ENCODE measurements at regions not wholly inside any gene's neighbourhood (a gene's known extent, or its start where the extent isn't known, plus 50 kb on each side); places are given as distances from the start of the nearest gene placed in this dataset.

GRCh38 chr9:10729213-10729612 lies 116.4 kb upstream of the PTPRD start:
- TF ChIP-seq CTCF (IDR thresholded peaks at IDR 0.05; ENCODE audit: insufficient read depth, low read depth, low read length) = no peak
- H3K4me3 ChIP-seq (ENCODE audit: low read depth, low read length) = no peak overlapping the region
- no peak for DNase-seq (ENCODE audit: low read depth)

GRCh38 chr9:10744669-10745068 lies 131.9 kb upstream of the PTPRD start:
- H3K4me3 ChIP-seq (ENCODE audit: low read depth, low read length) = no peak overlapping the region
- no peak for DNase-seq (ENCODE audit: low read depth)
- TF ChIP-seq CTCF (IDR thresholded peaks at IDR 0.05; ENCODE audit: insufficient read depth, low read depth, low read length) = no peak

GRCh38 chr9:10753474-10753873 lies 140.7 kb upstream of the PTPRD start:
- DNase-seq (ENCODE audit: low read depth) = no peak
- TF ChIP-seq CTCF (IDR thresholded peaks at IDR 0.05; ENCODE audit: insufficient read depth, low read depth, low read length) = no peak

GRCh38 chr9:10764481-10764880 lies 151.7 kb upstream of the PTPRD start:
- TF ChIP-seq CTCF (IDR thresholded peaks at IDR 0.05; ENCODE audit: insufficient read depth, low read depth, low read length) = no peak
- no peak overlapping the region for H3K4me3 ChIP-seq (ENCODE audit: low read depth, low read length)
- DNase-seq (ENCODE audit: low read depth) = no peak

More at GRCh38 chr9:10753474-10753873, 140.7 kb upstream of the PTPRD start:
- no peak overlapping the region for H3K4me3 ChIP-seq (ENCODE audit: low read depth, low read length)

GRCh38 chr9:10773136-10773535 lies 160.3 kb upstream of the PTPRD start:
- no peak overlapping the region for H3K4me3 ChIP-seq (ENCODE audit: low read depth, low read length)
- DNase-seq (ENCODE audit: low read depth) = no peak
- TF ChIP-seq CTCF (IDR thresholded peaks at IDR 0.05; ENCODE audit: insufficient read depth, low read depth, low read length) = no peak

- TF ChIP-seq CTCF (IDR thresholded peaks at IDR 0.05; ENCODE audit: insufficient read depth, low read depth, low read length) = no peak
- DNase-seq (ENCODE audit: low read depth) = no peak
- H3K4me3 ChIP-seq (ENCODE audit: low read depth, low read length) = no peak overlapping the region
Measured at GRCh38 chr9:10774051-10774450, 161.2 kb upstream of the PTPRD start.

- no peak for DNase-seq (ENCODE audit: low read depth)
- TF ChIP-seq CTCF (IDR thresholded peaks at IDR 0.05; ENCODE audit: insufficient read depth, low read depth, low read length) = no peak
- H3K4me3 ChIP-seq (ENCODE audit: low read depth, low read length) = no peak overlapping the region
Measured at GRCh38 chr9:10785255-10785654, 172.5 kb upstream of the PTPRD start.
